ENCODE measurements at regions not wholly inside any gene's neighbourhood (a gene's known extent, or its start where the extent isn't known, plus 50 kb on each side); places are given as distances from the start of the nearest gene placed in this dataset.

DNA sequence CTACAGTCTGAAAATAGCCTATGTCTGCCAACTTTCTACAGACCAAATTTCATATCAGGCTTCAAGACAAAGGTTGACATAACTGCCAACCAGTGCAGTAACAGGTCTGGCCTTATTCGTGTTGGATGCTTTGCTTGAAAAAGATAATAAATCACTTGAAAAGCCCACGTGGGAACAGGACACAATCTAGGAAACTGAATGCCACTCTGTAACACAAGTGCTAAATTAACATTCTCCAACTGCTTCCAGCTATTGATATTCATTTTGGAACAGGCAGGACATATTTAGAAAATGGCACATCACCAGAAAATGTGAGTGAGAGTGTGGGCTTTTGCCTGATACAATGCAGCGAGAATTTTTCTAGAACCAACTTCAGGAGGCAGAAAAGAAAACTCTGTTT, 165.9 kb upstream of the CCDC150 start:
- TF ChIP-seq POLR2A (IDR thresholded peaks at IDR 0.05) (no peak), POLR2AphosphoS5 (IDR thresholded peaks at IDR 0.05) (no peak), EP300 (IDR thresholded peaks at IDR 0.05; ENCODE audit: low read depth) (no peak)
- TF ChIP-seq, protein P1, sequence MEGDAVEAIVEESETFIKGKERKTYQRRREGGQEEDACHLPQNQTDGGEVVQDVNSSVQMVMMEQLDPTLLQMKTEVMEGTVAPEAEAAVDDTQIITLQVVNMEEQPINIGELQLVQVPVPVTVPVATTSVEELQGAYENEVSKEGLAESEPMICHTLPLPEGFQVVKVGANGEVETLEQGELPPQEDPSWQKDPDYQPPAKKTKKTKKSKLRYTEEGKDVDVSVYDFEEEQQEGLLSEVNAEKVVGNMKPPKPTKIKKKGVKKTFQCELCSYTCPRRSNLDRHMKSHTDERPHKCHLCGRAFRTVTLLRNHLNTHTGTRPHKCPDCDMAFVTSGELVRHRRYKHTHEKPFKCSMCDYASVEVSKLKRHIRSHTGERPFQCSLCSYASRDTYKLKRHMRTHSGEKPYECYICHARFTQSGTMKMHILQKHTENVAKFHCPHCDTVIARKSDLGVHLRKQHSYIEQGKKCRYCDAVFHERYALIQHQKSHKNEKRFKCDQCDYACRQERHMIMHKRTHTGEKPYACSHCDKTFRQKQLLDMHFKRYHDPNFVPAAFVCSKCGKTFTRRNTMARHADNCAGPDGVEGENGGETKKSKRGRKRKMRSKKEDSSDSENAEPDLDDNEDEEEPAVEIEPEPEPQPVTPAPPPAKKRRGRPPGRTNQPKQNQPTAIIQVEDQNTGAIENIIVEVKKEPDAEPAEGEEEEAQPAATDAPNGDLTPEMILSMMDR (IDR thresholded peaks at IDR 0.05): no peak

Data from transverse colon (tissue), 4 donors.